Astrocyte (in vitro differentiated cells and primary cell): ENCODE measurements at regions not wholly inside any gene's neighbourhood (a gene's known extent, or its start where the extent isn't known, plus 50 kb on each side); places are given as distances from the start of the nearest gene placed in this dataset.

Experiments used
- DNase-seq: peaks from one replicate; pipeline ENCODE4 v3.0.0-alpha.2; 2010; ENCODE audit warnings: low read depth
- FAIRE-seq: peaks from 2 replicates; lab custom pipeline; 2011; peaks lifted over from hg19 to GRCh38; lab: Jason Lieb, UNC
- H2AFZ ChIP-seq: 2 replicates; pipeline ENCODE4 v1.6.0; 2012; ENCODE audit warnings: low read depth, low read length, inconsistent platforms
- H3K27ac ChIP-seq: 2 replicates; pipeline ENCODE4 v1.5.1; 2011; ENCODE audit warnings: low read depth, low read length, inconsistent platforms
- H3K27me3 ChIP-seq: 2 replicates; pipeline ENCODE4 v1.6.0; 2011; ENCODE audit warnings: low read length, inconsistent platforms; ENCODE audit not compliant: insufficient read depth
- H3K36me3 ChIP-seq: 2 replicates; pipeline ENCODE4 v1.5.1; 2011; ENCODE audit warnings: low read length, inconsistent platforms; ENCODE audit not compliant: insufficient read depth
- H3K4me1 ChIP-seq: 2 replicates; pipeline ENCODE4 v1.5.1; 2011; ENCODE audit warnings: low read length, inconsistent platforms; ENCODE audit not compliant: insufficient read depth
- H3K4me2 ChIP-seq: 2 replicates; pipeline ENCODE4 v1.6.0; 2012; ENCODE audit warnings: low read length, inconsistent platforms
- H3K4me3 ChIP-seq: 2 replicates; pipeline ENCODE4 v1.5.1; 2011; ENCODE audit warnings: low read depth, mild to moderate bottlenecking, low read length, inconsistent platforms; ENCODE audit not compliant: insufficient read depth
- H3K79me2 ChIP-seq: 2 replicates; pipeline ENCODE4 v1.6.0; 2012; ENCODE audit warnings: mild to moderate bottlenecking, low read length, inconsistent platforms; ENCODE audit not compliant: insufficient read depth
- H3K9ac ChIP-seq: 2 replicates; pipeline ENCODE4 v1.6.0; 2012; ENCODE audit warnings: mild to moderate bottlenecking, low read length, inconsistent platforms
- H3K9me3 ChIP-seq: 2 replicates; pipeline ENCODE4 v1.5.1; 2012; ENCODE audit warnings: low read depth, mild to moderate bottlenecking, low read length, inconsistent platforms; ENCODE audit not compliant: insufficient read depth
- H4K20me1 ChIP-seq: 2 replicates; pipeline ENCODE4 v1.6.0; 2012; ENCODE audit warnings: low read length, inconsistent platforms; ENCODE audit not compliant: insufficient read depth
- H3K27ac Mint-ChIP-seq: one replicate; pipeline ENCODE4 v1.8.0; 2021; ENCODE audit warnings: mild to moderate bottlenecking, mixed read lengths; ENCODE audit not compliant: unreplicated experiment
- H3K27me3 Mint-ChIP-seq: one replicate; pipeline ENCODE4 v1.8.0; 2021; ENCODE audit warnings: low read depth, mixed read lengths; ENCODE audit not compliant: unreplicated experiment
- H3K36me3 Mint-ChIP-seq: one replicate; pipeline ENCODE4 v1.8.0; 2021; ENCODE audit warnings: low read depth, mixed read lengths; ENCODE audit not compliant: unreplicated experiment
- H3K4me1 Mint-ChIP-seq: one replicate; pipeline ENCODE4 v1.8.0; 2021; ENCODE audit warnings: low read depth, mixed read lengths; ENCODE audit not compliant: unreplicated experiment
- H3K4me3 Mint-ChIP-seq: one replicate; pipeline ENCODE4 v1.8.0; 2021; ENCODE audit warnings: mild to moderate bottlenecking, moderate library complexity, mixed read lengths; ENCODE audit not compliant: unreplicated experiment
- H3K9me3 Mint-ChIP-seq: one replicate; pipeline ENCODE4 v1.8.0; 2021; ENCODE audit warnings: mild to moderate bottlenecking, mixed read lengths; ENCODE audit not compliant: unreplicated experiment
- CTCF ChIP-seq: IDR thresholded peaks from 2 replicates; pipeline ENCODE4 v1.5.1; 2011; ENCODE audit warnings: low read depth, mild to moderate bottlenecking, inconsistent platforms, low read length, moderate library complexity; ENCODE audit not compliant: insufficient read depth
- EZH2 ChIP-seq: IDR thresholded peaks from 2 replicates; pipeline ENCODE4 v1.6.1; 2012; ENCODE audit warnings: mild to moderate bottlenecking, low read length, inconsistent platforms; ENCODE audit not compliant: insufficient read depth

- H3K79me2 ChIP-seq: no peaks in the 10 kb centered on the region
- H3K9ac ChIP-seq: no peak overlapping the region
- H3K36me3 ChIP-seq: no peaks in the 10 kb centered on the region
- H3K27ac ChIP-seq: no peak overlapping the region
- H3K4me1 Mint-ChIP-seq: peaks cover 2% of the 10 kb centered on the region
- FAIRE-seq (no peak), DNase-seq (no peak)
- H3K27me3 Mint-ChIP-seq: peaks cover 25% of the 10 kb centered on the region
- H4K20me1 ChIP-seq: no peaks in the 10 kb centered on the region
- H3K4me3 ChIP-seq: no peak overlapping the region
- no peak overlapping the region for H2AFZ ChIP-seq
- no peaks in the 10 kb centered on the region for H3K36me3 Mint-ChIP-seq
- TF ChIP-seq CTCF (no peak), EZH2 (no peak)
- H3K4me2 ChIP-seq: no peak overlapping the region
- peaks cover 18% of the 10 kb centered on the region for H3K27me3 ChIP-seq
- H3K27ac Mint-ChIP-seq: no peak overlapping the region
- no peak overlapping the region for H3K4me3 Mint-ChIP-seq
- no peaks in the 10 kb centered on the region for H3K9me3 ChIP-seq
- H3K9me3 Mint-ChIP-seq: no peaks in the 10 kb centered on the region
- H3K4me1 ChIP-seq: peaks cover 6% of the 10 kb centered on the region
Measured at GRCh38 chr3:24834442-24834841, 339.8 kb upstream of the THRB start.

- H3K27ac ChIP-seq: no peak overlapping the region
- TF ChIP-seq EZH2 (no peak), CTCF (no peak)
- no peaks in the 10 kb centered on the region for H3K4me1 ChIP-seq
- Mint-ChIP-seq H3K27me3 (peaks cover 16% of the 10 kb centered on the region), H3K4me1 (peaks cover 2% of the 10 kb centered on the region), H3K9me3 (no peaks in the 10 kb centered on the region), H3K27ac (no peak overlapping the region), H3K36me3 (no peaks in the 10 kb centered on the region), H3K4me3 (no peak overlapping the region)
- H4K20me1 ChIP-seq: no peaks in the 10 kb centered on the region
- no peaks in the 10 kb centered on the region for H3K9me3 ChIP-seq
- no peaks in the 10 kb centered on the region for H3K36me3 ChIP-seq
- no peak overlapping the region for H3K9ac ChIP-seq
- peaks cover 10% of the 10 kb centered on the region for H3K27me3 ChIP-seq
- H2AFZ ChIP-seq: no peak overlapping the region
- H3K4me3 ChIP-seq: no peak overlapping the region
- no peak for FAIRE-seq
- no peaks in the 10 kb centered on the region for H3K79me2 ChIP-seq
- DNase-seq: no peak
- no peak overlapping the region for H3K4me2 ChIP-seq
Measured at GRCh38 chr3:24835510-24835909, 340.9 kb upstream of the THRB start.

- TF ChIP-seq CTCF: no peak
- no peak for TF ChIP-seq EZH2
- no peak overlapping the region for H2AFZ ChIP-seq
- no peaks in the 10 kb centered on the region for H3K9me3 Mint-ChIP-seq
- H3K4me1 Mint-ChIP-seq: peaks cover 2% of the 10 kb centered on the region
- peaks cover 6% of the 10 kb centered on the region for H3K27me3 Mint-ChIP-seq
- H3K9ac ChIP-seq: no peak overlapping the region
- H3K27me3 ChIP-seq: no peaks in the 10 kb centered on the region
- no peak overlapping the region for H3K27ac Mint-ChIP-seq
- no peak overlapping the region for H3K4me2 ChIP-seq
- no peak overlapping the region for H3K4me3 Mint-ChIP-seq
- H3K27ac ChIP-seq: no peak overlapping the region
- no peaks in the 10 kb centered on the region for H3K4me1 ChIP-seq
- H3K9me3 ChIP-seq: no peaks in the 10 kb centered on the region
- no peaks in the 10 kb centered on the region for H3K36me3 Mint-ChIP-seq
- no peaks in the 10 kb centered on the region for H3K79me2 ChIP-seq
- no peak for FAIRE-seq
- DNase-seq: no peak
- no peaks in the 10 kb centered on the region for H3K36me3 ChIP-seq
- H4K20me1 ChIP-seq: no peaks in the 10 kb centered on the region
- H3K4me3 ChIP-seq: no peak overlapping the region
Measured at GRCh38 chr3:24837601-24838000, 343.0 kb upstream of the THRB start.
